Osteocyte (in vitro differentiated cells): ENCODE measurements at regions not wholly inside any gene's neighbourhood (a gene's known extent, or its start where the extent isn't known, plus 50 kb on each side); places are given as distances from the start of the nearest gene placed in this dataset.
"Not testable (repeated sequence)": the region's sequence is repeated elsewhere in the genome, so short reads cannot be mapped to it uniquely, and the experiment has no call there.

ENCODE experiments used
- DNase-seq: peaks from one replicate; pipeline ENCODE4 v3.0.0; 2021; ENCODE audit warnings: mixed read lengths; ENCODE audit not compliant: unreplicated experiment; ENCODE audit errors: extremely low spot score
- H3K27ac Mint-ChIP-seq: one replicate; pipeline ENCODE4 v1.8.0; 2021; ENCODE audit warnings: mild to moderate bottlenecking, mixed read lengths; ENCODE audit not compliant: unreplicated experiment
- H3K27me3 Mint-ChIP-seq: one replicate; pipeline ENCODE4 v1.8.0; 2021; ENCODE audit warnings: mixed read lengths; ENCODE audit not compliant: unreplicated experiment
- H3K36me3 Mint-ChIP-seq: one replicate; pipeline ENCODE4 v1.8.0; 2021; ENCODE audit warnings: mixed read lengths; ENCODE audit not compliant: unreplicated experiment
- H3K4me1 Mint-ChIP-seq: one replicate; pipeline ENCODE4 v1.8.0; 2021; ENCODE audit warnings: mixed read lengths; ENCODE audit not compliant: unreplicated experiment
- H3K4me3 Mint-ChIP-seq: one replicate; pipeline ENCODE4 v1.8.0; 2021; ENCODE audit warnings: mild to moderate bottlenecking, moderate library complexity, mixed read lengths; ENCODE audit not compliant: unreplicated experiment
- H3K9me3 Mint-ChIP-seq: one replicate; pipeline ENCODE4 v1.8.0; 2021; ENCODE audit warnings: mixed read lengths; ENCODE audit not compliant: unreplicated experiment

GRCh38 chr16:29340779-29341438, 65.6 kb downstream of the NPIPB11 start:
- not testable (repeated sequence) for H3K36me3 Mint-ChIP-seq, H3K27ac Mint-ChIP-seq, DNase-seq, H3K27me3 Mint-ChIP-seq, H3K4me3 Mint-ChIP-seq, H3K9me3 Mint-ChIP-seq
- peaks cover 10% of the 10 kb centered on the region for H3K4me1 Mint-ChIP-seq

GRCh38 chr16:29340235-29340634, 66.3 kb downstream of the NPIPB11 start:
- H3K4me3 Mint-ChIP-seq, H3K27me3 Mint-ChIP-seq, H3K9me3 Mint-ChIP-seq, DNase-seq, H3K27ac Mint-ChIP-seq, H3K36me3 Mint-ChIP-seq: not testable (repeated sequence)
- peaks cover 10% of the 10 kb centered on the region for H3K4me1 Mint-ChIP-seq

- H3K36me3 Mint-ChIP-seq, H3K27ac Mint-ChIP-seq, H3K4me3 Mint-ChIP-seq, H3K9me3 Mint-ChIP-seq, DNase-seq, H3K27me3 Mint-ChIP-seq: not testable (repeated sequence)
- H3K4me1 Mint-ChIP-seq: peaks cover 10% of the 10 kb centered on the region
Observed at GRCh38 chr16:29338821-29339700, 67.5 kb downstream of the NPIPB11 start.

GRCh38 chr16:29337385-29337901, 69.1 kb downstream of the NPIPB11 start:
- H3K27ac Mint-ChIP-seq, DNase-seq, H3K4me1 Mint-ChIP-seq, H3K36me3 Mint-ChIP-seq, H3K27me3 Mint-ChIP-seq, H3K9me3 Mint-ChIP-seq, H3K4me3 Mint-ChIP-seq: not testable (repeated sequence)

GRCh38 chr16:29335549-29335846, 71.0 kb downstream of the NPIPB11 start:
- H3K27ac Mint-ChIP-seq, H3K9me3 Mint-ChIP-seq, DNase-seq, H3K36me3 Mint-ChIP-seq, H3K27me3 Mint-ChIP-seq, H3K4me1 Mint-ChIP-seq, H3K4me3 Mint-ChIP-seq: not testable (repeated sequence)

GRCh38 chr16:29334776-29335548, 71.5 kb downstream of the NPIPB11 start:
- not testable (repeated sequence) for H3K27ac Mint-ChIP-seq, H3K4me1 Mint-ChIP-seq, DNase-seq, H3K4me3 Mint-ChIP-seq, H3K27me3 Mint-ChIP-seq, H3K9me3 Mint-ChIP-seq, H3K36me3 Mint-ChIP-seq

GRCh38 chr16:29333492-29334097, 72.9 kb downstream of the NPIPB11 start:
- not testable (repeated sequence) for H3K36me3 Mint-ChIP-seq, DNase-seq, H3K4me1 Mint-ChIP-seq, H3K4me3 Mint-ChIP-seq, H3K27ac Mint-ChIP-seq, H3K9me3 Mint-ChIP-seq, H3K27me3 Mint-ChIP-seq

- H3K4me1 Mint-ChIP-seq: peaks cover 20% of the 10 kb centered on the region
- DNase-seq, H3K27me3 Mint-ChIP-seq, H3K36me3 Mint-ChIP-seq, H3K4me3 Mint-ChIP-seq, H3K9me3 Mint-ChIP-seq, H3K27ac Mint-ChIP-seq: not testable (repeated sequence)
Observed at GRCh38 chr16:29330623-29331022, 75.9 kb downstream of the NPIPB11 start.
